SU-DHL-6 (cell line): ENCODE measurements at regions not wholly inside any gene's neighbourhood (a gene's known extent, or its start where the extent isn't known, plus 50 kb on each side); places are given as distances from the start of the nearest gene placed in this dataset.

Experiments used
- CTCF ChIP-seq: fragments of 200-600 bp; sonication (generic); IDR thresholded peaks from one replicate; pipeline ENCODE4 v1.5.1; 2017; ENCODE audit warnings: antibody characterized with exemption, mild to moderate bottlenecking, low read length, moderate library complexity; ENCODE audit not compliant: insufficient read depth, poor library complexity, severe bottlenecking
- EZH2phosphoT487 ChIP-seq: fragments of 200-600 bp; sonication (generic), shearing (Covaris generic); conservative IDR thresholded peaks from 2 replicates; pipeline ENCODE4 v1.6.1; 2018; ENCODE audit warnings: mild to moderate bottlenecking, antibody characterized with exemption, low read length, moderate library complexity, mixed read lengths

- no peak for TF ChIP-seq CTCF
- no peak for TF ChIP-seq EZH2phosphoT487
These were observed 599.6 kb upstream of the GRAMD2B start for GRCh38 chr5:125823572-125823971.
